ENCODE measurements at regions not wholly inside any gene's neighbourhood (a gene's known extent, or its start where the extent isn't known, plus 50 kb on each side); places are given as distances from the start of the nearest gene placed in this dataset.

DNA sequence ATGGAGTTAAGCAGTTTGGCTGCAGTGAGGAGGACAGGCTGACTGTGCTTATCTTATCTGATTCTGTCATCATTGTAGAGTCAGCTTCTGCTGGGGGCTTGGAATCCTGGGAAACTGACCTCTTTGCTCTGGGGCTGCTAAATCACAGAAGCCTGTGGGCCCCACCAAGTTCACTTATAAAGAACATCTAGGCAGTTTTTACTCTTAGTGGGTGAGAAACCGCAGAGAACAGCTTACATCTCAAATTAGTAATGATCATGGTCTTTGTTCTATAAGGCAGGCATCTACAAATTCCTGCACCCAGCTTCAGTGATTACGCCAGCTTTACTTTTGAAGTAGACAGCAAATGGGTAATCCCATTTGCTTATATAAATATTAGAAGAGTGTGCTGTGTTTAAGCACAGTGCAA lies 75.7 kb downstream of the ZC3H11B start:
- H3K9me3 ChIP-seq (ENCODE audit: low read depth, low read length, poor library complexity, severe bottlenecking) = no peaks in the 10 kb centered on the region
- H3K27ac ChIP-seq (ENCODE audit: low read depth, low read length, poor library complexity, severe bottlenecking) = no peak overlapping the region
- H3K4me1 ChIP-seq (ENCODE audit: insufficient read depth, low read length, poor library complexity, severe bottlenecking) = no peaks in the 10 kb centered on the region
- intact Hi-C loops (cut with micrococcal nuclease; ENCODE audit: unreplicated experiment) = no loop called here
- ChIA-PET CTCF (no interaction called here), POLR2A (ENCODE audit: low non-redundant PET) (interaction anchor here (0.6 kb wide), 1 partner anchor 41 kb away, joined by 4 read pairs; no protein-coding TSS in a partner anchor)
- DNase-seq (ENCODE audit: low spot score) = no peak
- no peak overlapping the region for H3K4me3 ChIP-seq (ENCODE audit: low read depth, low read length, poor library complexity, severe bottlenecking)
- TF ChIP-seq, protein P1, sequence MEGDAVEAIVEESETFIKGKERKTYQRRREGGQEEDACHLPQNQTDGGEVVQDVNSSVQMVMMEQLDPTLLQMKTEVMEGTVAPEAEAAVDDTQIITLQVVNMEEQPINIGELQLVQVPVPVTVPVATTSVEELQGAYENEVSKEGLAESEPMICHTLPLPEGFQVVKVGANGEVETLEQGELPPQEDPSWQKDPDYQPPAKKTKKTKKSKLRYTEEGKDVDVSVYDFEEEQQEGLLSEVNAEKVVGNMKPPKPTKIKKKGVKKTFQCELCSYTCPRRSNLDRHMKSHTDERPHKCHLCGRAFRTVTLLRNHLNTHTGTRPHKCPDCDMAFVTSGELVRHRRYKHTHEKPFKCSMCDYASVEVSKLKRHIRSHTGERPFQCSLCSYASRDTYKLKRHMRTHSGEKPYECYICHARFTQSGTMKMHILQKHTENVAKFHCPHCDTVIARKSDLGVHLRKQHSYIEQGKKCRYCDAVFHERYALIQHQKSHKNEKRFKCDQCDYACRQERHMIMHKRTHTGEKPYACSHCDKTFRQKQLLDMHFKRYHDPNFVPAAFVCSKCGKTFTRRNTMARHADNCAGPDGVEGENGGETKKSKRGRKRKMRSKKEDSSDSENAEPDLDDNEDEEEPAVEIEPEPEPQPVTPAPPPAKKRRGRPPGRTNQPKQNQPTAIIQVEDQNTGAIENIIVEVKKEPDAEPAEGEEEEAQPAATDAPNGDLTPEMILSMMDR (conservative IDR thresholded peaks at IDR 0.05; ENCODE audit: low read depth, low read length) = no peak
- TF ChIP-seq EZH2 (IDR thresholded peaks at IDR 0.05; ENCODE audit: borderline replicate concordance, low read depth, low read length, poor library complexity, severe bottlenecking) = no peak
- peaks cover 5% of the 10 kb centered on the region for H3K27me3 ChIP-seq (replicated peaks; ENCODE audit: insufficient read depth, low read depth, low read length, poor library complexity)
- BruUV-seq (replicated peaks) = no TSS peak
- no peaks in the 10 kb centered on the region for H3K36me3 ChIP-seq (ENCODE audit: insufficient read depth, low read length, poor library complexity, severe bottlenecking)

- H3K9me3 ChIP-seq (ENCODE audit: low read depth, low read length, poor library complexity, severe bottlenecking) = no peaks in the 10 kb centered on the region
- no TSS peak for BruUV-seq (replicated peaks)
- H3K4me1 ChIP-seq (ENCODE audit: insufficient read depth, low read length, poor library complexity, severe bottlenecking) = no peaks in the 10 kb centered on the region
- ChIA-PET POLR2A (ENCODE audit: low non-redundant PET) (no interaction called here), CTCF (no interaction called here)
- H3K27me3 ChIP-seq (replicated peaks; ENCODE audit: insufficient read depth, low read depth, low read length, poor library complexity) = no peaks in the 10 kb centered on the region
- intact Hi-C loops (cut with micrococcal nuclease; ENCODE audit: unreplicated experiment) = no loop called here
- no peaks in the 10 kb centered on the region for H3K36me3 ChIP-seq (ENCODE audit: insufficient read depth, low read length, poor library complexity, severe bottlenecking)
- no peak overlapping the region for H3K27ac ChIP-seq (ENCODE audit: low read depth, low read length, poor library complexity, severe bottlenecking)
- H3K4me3 ChIP-seq (ENCODE audit: low read depth, low read length, poor library complexity, severe bottlenecking) = no peak overlapping the region
- no peak for DNase-seq (ENCODE audit: low spot score)
- TF ChIP-seq EZH2 (IDR thresholded peaks at IDR 0.05; ENCODE audit: borderline replicate concordance, low read depth, low read length, poor library complexity, severe bottlenecking) = no peak
- TF ChIP-seq, protein P1 (conservative IDR thresholded peaks at IDR 0.05; ENCODE audit: low read depth, low read length) = no peak
Measured at GRCh38 chr1:219536038-219536437, 76.9 kb downstream of the ZC3H11B start.

DNA sequence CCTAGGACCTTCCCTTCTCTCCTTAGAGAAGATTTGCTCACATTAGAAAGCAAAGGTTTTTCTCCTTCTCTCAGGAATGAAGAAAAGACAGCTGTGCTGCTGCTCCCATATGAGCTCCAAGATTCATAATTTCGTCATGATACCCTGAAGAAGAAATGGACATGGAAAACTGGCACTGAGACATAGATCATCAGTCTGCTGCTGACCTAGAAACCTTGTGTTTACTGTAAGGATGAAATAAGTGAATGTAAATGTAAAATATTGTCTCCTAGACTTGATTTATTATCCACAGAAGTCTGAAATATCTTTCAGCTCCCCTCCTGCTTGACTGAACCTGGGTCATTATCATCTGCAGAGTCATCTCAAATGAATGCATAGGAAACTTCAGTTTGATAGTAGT lies 77.9 kb downstream of the ZC3H11B start:
- no peak overlapping the region for H3K27ac ChIP-seq (ENCODE audit: low read depth, low read length, poor library complexity, severe bottlenecking)
- BruUV-seq (replicated peaks) = no TSS peak
- intact Hi-C loops (cut with micrococcal nuclease; ENCODE audit: unreplicated experiment) = no loop called here
- no peaks in the 10 kb centered on the region for H3K27me3 ChIP-seq (replicated peaks; ENCODE audit: insufficient read depth, low read depth, low read length, poor library complexity)
- no peaks in the 10 kb centered on the region for H3K9me3 ChIP-seq (ENCODE audit: low read depth, low read length, poor library complexity, severe bottlenecking)
- no peaks in the 10 kb centered on the region for H3K4me1 ChIP-seq (ENCODE audit: insufficient read depth, low read length, poor library complexity, severe bottlenecking)
- POLR2A ChIA-PET (ENCODE audit: low non-redundant PET) = no interaction called here
- DNase-seq (ENCODE audit: low spot score) = no peak
- no peaks in the 10 kb centered on the region for H3K36me3 ChIP-seq (ENCODE audit: insufficient read depth, low read length, poor library complexity, severe bottlenecking)
- CTCF ChIA-PET = no interaction called here
- TF ChIP-seq EZH2 (IDR thresholded peaks at IDR 0.05; ENCODE audit: borderline replicate concordance, low read depth, low read length, poor library complexity, severe bottlenecking) = no peak
- TF ChIP-seq, protein P1 (conservative IDR thresholded peaks at IDR 0.05; ENCODE audit: low read depth, low read length) = no peak
- H3K4me3 ChIP-seq (ENCODE audit: low read depth, low read length, poor library complexity, severe bottlenecking) = no peak overlapping the region
